K562 (cell line): ENCODE measurements at regions not wholly inside any gene's neighbourhood (a gene's known extent, or its start where the extent isn't known, plus 50 kb on each side); places are given as distances from the start of the nearest gene placed in this dataset.

ENCODE experiments used
- C11orf30 ChIP-seq: fragments of 450-650 bp; IDR thresholded peaks from 2 replicates; pipeline ENCODE4 v1.6.1; 2016; ENCODE audit warnings: low read depth, mild to moderate bottlenecking
- CUX1 ChIP-seq: fragments of 200-800 bp; sonication (Bioruptor generic); IDR thresholded peaks from 2 replicates; pipeline ENCODE4 v1.6.1; 2016; ENCODE audit warnings: missing genetic modification characterization, missing compliant biosample characterization
- DDX20 ChIP-seq: fragments of 450-650 bp; IDR thresholded peaks from 2 replicates; pipeline ENCODE4 v1.6.1; 2016; ENCODE audit warnings: missing genetic modification characterization, low read depth, mild to moderate bottlenecking, missing compliant biosample characterization, moderate library complexity
- DPF2 ChIP-seq: fragments of 450-650 bp; IDR thresholded peaks from 2 replicates; pipeline ENCODE4 v1.6.1; 2016
- ETV1 ChIP-seq: fragments of 450-650 bp; conservative IDR thresholded peaks from 2 replicates; pipeline ENCODE4 v1.6.1; 2016; ENCODE audit warnings: missing genetic modification characterization, control low read depth, low read depth, missing compliant biosample characterization
- FOXP1 ChIP-seq: sonication (generic); formaldehyde crosslinking; IDR thresholded peaks from 2 replicates; pipeline ENCODE4 v1.8.0; 2022; ENCODE audit warnings: mild to moderate bottlenecking, missing genetic modification reagents
- MAFK ChIP-seq: IDR thresholded peaks from 2 replicates; pipeline ENCODE4 v1.6.1; 2011; ENCODE audit warnings: low read length, improper control_type of control experiment
- NCOA4 ChIP-seq: fragments of 450-650 bp; IDR thresholded peaks from 2 replicates; pipeline ENCODE4 v1.6.1; 2018; ENCODE audit warnings: mild to moderate bottlenecking; ENCODE audit not compliant: partially characterized antibody
- PCBP2 ChIP-seq: fragments of 200-400 bp; formaldehyde crosslinking; IDR thresholded peaks from 2 replicates; pipeline ENCODE4 v1.6.1; 2018; ENCODE audit warnings: low read length, low read depth, mild to moderate bottlenecking, moderate library complexity; ENCODE audit not compliant: poor library complexity, severe bottlenecking
- ZNF592 ChIP-seq: fragments of 450-650 bp; IDR thresholded peaks from 2 replicates; pipeline ENCODE4 v1.6.1; 2017; ENCODE audit warnings: antibody characterized with exemption, mild to moderate bottlenecking
- TF ChIP-seq, protein P1 (sequence below): sonication (generic); formaldehyde crosslinking; IDR thresholded peaks from 2 replicates; pipeline ENCODE4 v1.8.1; 2023; ENCODE audit warnings: mild to moderate bottlenecking, missing genetic modification reagents
- TF ChIP-seq, protein P2 (sequence below): IDR thresholded peaks from 2 replicates; pipeline ENCODE4 v1.6.1; 2014; ENCODE audit warnings: antibody characterized with exemption

DNA sequence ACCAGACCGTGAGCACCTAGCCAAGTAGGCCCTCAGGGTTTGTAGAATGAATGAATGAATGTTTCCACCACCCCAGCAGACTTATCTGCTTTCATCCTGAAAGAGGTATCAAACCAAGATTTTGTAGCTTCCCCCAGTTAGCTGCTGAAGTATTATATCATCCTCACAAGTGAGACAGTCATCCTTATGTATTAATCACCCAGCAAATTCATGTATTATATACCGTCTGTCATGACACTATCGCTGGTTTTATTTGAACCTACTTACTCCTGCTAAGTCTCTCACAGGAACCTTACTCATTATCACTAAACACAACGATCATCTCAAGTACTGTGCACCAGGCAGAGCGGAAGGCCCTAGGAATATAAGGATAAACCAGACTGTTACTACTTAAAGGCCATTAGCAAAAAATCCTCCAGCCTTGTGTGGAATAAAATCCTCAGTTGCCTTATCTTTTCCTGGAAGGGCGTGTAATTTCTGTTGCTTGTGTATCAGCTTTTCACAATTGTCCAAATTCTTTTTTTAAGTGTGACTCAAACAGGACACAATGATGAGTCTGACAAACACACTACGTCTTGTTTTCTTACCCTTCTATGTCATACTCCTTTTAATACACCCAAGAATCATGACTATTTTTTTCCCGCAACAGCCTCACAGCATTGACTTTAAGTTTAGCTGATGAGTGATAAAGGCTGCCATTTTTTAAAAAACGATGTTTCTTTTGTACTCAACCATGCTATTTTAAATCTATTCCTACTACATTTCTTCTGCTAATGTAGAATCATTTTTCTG lies 176.1 kb upstream of the KLF14 start (continued):
- TF ChIP-seq, protein P1, sequence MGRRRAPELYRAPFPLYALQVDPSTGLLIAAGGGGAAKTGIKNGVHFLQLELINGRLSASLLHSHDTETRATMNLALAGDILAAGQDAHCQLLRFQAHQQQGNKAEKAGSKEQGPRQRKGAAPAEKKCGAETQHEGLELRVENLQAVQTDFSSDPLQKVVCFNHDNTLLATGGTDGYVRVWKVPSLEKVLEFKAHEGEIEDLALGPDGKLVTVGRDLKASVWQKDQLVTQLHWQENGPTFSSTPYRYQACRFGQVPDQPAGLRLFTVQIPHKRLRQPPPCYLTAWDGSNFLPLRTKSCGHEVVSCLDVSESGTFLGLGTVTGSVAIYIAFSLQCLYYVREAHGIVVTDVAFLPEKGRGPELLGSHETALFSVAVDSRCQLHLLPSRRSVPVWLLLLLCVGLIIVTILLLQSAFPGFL (CRISPR knock-in tag): no peak
- TF ChIP-seq CUX1 (CRISPR knock-in tag): 0 out of 2 replicates have a peak, but pooled peaks have one; percentile 39
- TF ChIP-seq ETV1: peak; percentile 32; the same call in 1 of the 2 replicates
- peak; percentile 64; the same call in 1 of the 2 replicates for TF ChIP-seq ZNF592
- TF ChIP-seq C11orf30: 0 out of 2 replicates have a peak, but pooled peaks have one; percentile 12
- TF ChIP-seq FOXP1 (CRISPR knock-in tag): 0 out of 2 replicates have a peak, but pooled peaks have one; percentile 26
- no peak for TF ChIP-seq NCOA4
- TF ChIP-seq DPF2: peak; percentile 82
- no peak for TF ChIP-seq PCBP2
- no peak for TF ChIP-seq MAFK
- TF ChIP-seq, protein P2, sequence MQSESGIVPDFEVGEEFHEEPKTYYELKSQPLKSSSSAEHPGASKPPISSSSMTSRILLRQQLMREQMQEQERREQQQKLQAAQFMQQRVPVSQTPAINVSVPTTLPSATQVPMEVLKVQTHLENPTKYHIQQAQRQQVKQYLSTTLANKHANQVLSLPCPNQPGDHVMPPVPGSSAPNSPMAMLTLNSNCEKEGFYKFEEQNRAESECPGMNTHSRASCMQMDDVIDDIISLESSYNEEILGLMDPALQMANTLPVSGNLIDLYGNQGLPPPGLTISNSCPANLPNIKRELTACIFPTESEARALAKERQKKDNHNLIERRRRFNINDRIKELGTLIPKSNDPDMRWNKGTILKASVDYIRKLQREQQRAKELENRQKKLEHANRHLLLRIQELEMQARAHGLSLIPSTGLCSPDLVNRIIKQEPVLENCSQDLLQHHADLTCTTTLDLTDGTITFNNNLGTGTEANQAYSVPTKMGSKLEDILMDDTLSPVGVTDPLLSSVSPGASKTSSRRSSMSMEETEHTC: no peak
- TF ChIP-seq DDX20 (tag): 0 out of 2 replicates have a peak, but pooled peaks have one; percentile 48
